Occipital lobe (tissue), 1 donor: ENCODE measurements at regions not wholly inside any gene's neighbourhood (a gene's known extent, or its start where the extent isn't known, plus 50 kb on each side); places are given as distances from the start of the nearest gene placed in this dataset.
"Not testable (repeated sequence)": the region's sequence is repeated elsewhere in the genome, so short reads cannot be mapped to it uniquely, and the experiment has no call there.

ENCODE experiments used
- DNase-seq: peaks from one replicate; lab custom pipeline; 2025; lab: John Stamatoyannopoulos, UW

DNA sequence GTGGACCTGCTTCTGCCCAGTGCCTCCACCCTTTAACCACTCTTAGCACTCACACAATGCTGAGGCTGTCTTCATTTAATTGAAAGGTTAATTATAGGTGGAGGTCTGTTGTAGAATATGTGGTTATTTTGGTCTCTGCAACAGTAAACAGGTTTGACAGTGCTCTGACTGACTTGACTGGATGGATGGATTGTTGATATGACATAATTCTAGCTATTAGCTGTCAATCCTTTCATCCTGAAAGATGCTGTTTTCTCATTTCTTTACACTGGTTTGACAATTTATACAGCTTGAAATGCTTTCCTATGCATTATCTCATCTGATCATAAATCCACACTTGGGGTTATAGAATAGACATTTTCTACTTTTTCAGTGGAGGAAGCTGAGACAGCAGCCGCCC, 210.7 kb downstream of the CDH26 start:
- DNase-seq, result no peak

GRCh38 chr20:60170116-60170515, 211.9 kb downstream of the CDH26 start:
- DNase-seq, result no peak

DNA sequence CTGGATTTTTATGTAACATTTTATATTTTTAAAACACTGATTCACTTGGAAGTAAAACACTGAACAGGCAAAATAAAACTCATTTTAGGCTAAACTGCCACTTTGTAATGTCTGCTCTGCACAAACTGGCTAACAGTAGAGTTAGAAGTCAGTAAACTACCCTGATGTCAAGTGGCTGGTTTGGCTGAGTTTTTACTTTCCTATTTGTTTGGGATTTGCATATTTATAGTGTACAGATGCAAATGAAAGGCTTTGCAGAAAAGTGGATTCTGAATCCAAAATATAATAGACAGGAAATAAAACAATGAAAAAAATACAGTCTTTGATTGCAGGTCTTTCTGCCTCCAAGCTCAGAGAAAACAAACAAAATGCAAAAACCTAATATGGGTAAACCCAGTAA, 213.1 kb downstream of the CDH26 start:
- no peak for DNase-seq

DNA sequence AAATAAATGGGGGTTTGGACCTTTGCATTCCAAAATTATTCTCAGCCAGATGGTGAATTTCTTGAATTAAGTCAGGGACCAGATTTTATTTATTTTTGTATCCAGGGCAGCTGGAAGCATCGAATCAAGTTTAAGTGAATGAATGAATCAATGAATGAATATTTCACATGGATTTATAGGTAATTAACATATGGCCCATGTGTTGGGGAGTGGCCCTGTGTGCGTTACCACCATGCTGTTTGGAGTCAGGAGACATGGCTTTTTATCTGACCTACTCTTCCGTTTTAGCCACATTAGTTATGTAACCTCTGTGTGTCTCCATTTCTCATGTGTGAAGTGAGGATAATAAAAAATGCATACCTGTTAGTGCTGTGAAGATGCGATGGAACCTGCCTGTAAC, 213.5 kb downstream of the CDH26 start:
- no peak for DNase-seq

DNA sequence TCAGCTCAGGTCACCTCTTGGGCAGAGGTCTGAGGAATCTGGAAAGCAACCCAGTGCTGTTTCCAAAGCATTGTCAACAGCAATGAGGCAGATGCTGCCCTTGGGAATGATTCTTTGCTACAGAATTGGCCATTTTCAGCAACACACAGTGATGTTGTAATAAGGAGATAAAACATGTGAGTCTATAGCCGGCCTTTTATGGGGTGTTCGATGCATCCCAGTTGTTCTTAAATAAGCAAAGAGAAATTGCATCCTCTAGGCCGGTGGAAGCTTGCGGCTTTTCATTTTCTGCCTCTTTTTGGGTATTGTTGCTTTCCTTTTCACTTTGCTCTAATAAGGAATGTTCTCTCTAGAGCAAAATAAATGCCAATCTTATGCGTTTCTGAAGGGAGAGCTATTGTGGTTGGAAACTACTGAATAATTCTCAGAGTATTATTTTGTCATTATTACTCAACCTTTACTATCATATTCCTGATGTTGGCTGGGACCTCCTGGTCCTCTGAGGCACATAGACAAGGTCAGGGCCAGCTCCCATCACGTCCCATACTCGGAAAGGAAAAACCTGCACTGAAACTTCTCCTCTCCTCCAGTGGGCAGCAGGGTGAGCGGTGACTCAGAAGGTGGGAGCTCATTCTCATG, 214.2 kb downstream of the CDH26 start:
- DNase-seq, result no peak

GRCh38 chr20:60177080-60177479, 218.9 kb downstream of the CDH26 start:
- DNase-seq, result no peak

- DNase-seq, result no peak
These were observed 222.8 kb downstream of the CDH26 start for GRCh38 chr20:60180986-60181385.

DNA sequence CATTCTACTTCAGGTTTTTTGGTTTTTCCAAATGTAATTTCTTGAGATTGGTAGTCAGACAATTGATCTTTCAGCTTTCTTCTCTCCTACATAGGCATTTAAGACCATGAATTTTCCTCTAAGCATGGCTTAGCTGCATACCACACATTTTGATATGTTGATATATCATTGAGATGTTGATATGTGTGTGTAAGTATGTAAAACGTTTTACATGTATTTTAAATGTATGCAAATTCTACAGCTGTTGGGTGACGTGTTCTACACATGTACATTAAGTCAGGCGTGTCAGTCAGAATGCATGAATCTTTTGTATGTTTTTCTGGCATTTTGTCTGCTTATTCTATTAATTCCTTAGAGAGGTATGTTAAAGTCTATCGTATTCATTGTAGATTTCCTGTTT, 228.2 kb downstream of the CDH26 start:
- DNase-seq, result no peak

GRCh38 chr20:60187683-60188082, 229.5 kb downstream of the CDH26 start:
- no peak for DNase-seq

DNA sequence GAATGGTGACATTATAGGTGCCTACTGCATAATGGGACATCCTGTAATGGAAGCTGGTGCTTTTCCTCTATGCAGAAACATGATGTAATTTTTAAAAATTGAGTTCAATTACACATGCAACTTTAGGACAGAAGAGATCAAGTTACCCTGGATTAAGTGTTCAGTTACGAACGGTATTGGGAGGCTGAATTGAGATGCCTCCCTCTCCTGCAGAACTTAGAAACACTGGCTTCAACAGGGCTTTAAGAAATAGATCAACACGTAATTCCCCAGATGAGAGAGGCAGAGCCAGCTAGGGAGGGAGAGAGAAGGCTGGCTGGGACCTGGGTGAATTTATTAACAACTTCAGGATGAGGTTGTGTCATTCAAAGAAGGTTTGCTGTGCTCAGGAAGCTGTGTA, 232.8 kb downstream of the CDH26 start:
- DNase-seq, result no peak

DNA sequence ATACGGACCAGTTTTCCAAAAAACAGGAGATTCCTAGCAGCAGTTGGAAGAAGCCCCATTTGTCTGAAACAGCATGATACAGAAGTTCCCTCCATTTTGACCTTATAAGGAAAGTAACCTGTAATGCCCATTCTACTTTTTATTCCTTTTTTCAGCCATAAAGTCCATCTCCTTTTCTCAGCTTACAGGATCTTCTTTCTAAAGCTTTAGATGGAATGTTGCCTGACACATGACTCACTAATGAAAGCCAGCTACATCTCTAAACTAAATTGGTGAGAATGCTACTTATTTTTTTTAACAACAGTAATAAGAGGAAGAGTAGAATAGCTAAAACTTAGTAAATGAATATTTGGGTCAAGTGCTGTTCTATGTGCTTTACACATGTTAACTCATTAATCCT, 234.1 kb downstream of the CDH26 start:
- DNase-seq, result no peak

DNA sequence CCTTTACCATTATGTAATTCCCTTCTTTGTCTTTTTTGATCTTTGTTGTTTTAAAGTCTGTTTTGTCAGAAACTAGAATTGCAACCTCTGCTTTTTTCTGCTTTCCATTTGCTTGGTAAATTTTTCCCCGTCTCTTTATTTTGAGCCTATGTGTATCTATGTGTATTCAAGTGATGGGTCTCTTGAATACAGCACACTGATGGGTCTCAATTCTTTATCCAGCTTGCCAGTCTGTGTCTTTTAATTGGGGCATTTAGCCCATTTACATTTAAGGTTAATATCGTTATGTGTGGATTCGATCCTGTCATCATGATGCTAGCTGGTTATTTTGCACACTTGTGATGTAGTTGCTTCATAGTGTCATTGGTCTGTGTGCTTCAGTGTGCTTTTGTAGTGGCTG, 240.9 kb downstream of the CDH26 start:
- not testable (repeated sequence) for DNase-seq

GRCh38 chr20:60199866-60200265, 241.6 kb downstream of the CDH26 start:
- DNase-seq, result no peak

GRCh38 chr20:60200305-60200918, 242.2 kb downstream of the CDH26 start:
- no peak for DNase-seq

DNA sequence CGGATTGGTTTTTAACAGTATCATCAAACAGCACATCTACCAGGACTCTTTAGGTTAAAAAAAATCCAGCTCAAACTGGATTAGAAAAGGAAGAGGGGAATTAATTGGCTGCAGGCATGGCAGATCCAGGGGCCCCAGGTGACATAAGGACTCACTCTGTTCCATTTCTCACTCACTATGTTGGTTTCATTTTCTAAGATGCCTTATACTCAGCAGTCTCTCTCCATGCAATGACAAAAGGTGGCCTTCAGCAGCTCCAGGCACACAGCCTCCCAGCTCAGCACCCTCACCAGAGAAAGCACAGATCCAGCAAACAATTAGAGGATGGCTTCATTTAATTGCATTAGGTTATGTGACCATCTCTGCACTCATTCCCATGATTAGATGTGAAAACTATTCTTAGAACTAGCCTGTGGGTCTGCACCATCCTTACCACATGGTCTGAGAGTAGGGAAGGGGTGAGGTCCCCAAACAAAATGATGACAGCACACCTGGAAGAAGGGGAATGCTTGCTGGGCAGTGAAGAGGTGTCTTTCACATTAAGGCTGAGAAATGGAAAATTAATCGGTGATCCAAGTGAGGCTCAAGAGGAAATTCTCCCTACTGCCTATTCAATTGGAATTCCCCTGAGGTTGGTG, 243.1 kb downstream of the CDH26 start:
- no peak for DNase-seq

DNA sequence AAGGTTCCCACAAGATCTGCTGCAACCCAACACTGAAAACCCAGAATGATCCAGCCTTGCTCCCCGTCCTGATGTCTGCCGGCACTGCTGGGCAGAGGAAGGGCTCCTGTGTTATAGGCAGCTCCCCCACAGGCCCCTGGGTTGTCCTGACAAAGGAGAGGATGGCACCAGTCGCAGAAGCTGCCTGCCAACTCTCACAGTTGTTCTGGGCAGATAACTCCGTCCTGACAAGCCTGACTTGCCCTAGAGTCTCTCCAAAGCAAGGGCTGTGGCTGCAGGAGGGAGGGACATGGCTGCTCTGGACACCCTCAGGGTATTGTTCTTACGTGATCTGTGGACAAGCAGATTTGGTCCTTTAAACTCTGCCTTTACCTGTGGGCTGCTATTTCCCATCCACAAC, 243.8 kb downstream of the CDH26 start:
- no peak for DNase-seq

DNA sequence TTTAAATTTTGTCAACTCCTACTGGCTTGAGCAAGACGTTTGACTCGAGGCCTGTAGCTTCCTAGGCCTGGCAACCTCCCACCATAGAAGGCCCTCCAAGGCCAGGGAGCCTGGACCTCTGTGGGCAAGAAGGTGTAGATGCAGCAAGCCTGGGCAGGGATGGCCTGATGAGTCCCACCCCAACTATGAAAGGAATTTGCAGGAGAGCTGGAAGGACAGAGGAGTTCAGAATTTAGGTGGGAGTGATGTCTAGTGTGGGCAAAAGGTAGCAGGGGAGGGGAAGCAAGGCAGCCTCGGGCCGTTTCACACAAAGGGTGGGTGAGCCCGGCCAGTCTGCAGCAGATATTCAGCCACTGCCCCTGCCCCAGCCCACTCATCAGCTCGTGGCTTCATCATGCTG, 245.2 kb downstream of the CDH26 start:
- DNase-seq, result no peak

GRCh38 chr20:60204601-60205000, 246.4 kb downstream of the CDH26 start:
- DNase-seq, result no peak

DNA sequence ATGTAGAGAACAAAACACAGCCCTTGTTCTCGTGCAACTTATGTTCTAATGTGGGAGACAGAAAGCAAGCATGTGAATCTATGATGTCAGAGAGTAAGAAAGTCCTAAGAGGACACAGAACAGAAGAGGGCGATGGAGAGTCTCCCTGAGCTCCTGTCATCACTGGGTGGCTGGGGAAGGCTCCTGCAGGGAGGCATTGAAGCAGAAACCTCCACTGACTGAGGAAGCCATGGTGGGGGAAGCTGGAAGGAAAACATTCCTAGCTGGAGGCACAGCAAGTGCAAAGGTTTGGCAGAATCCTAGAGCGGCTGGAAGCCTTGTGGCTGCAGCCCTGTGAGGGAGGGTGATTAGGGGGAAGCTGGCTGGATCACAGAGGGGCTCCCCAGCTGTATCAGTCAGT, 248.0 kb downstream of the CDH26 start:
- no peak for DNase-seq

- DNase-seq, result no peak
These were observed 250.8 kb downstream of the CDH26 start for GRCh38 chr20:60209048-60209447.

- DNase-seq, result peak; percentile 19
These were observed 252.8 kb downstream of the CDH26 start for GRCh38 chr20:60210779-60211617.
